ENCODE measurements at regions not wholly inside any gene's neighbourhood (a gene's known extent, or its start where the extent isn't known, plus 50 kb on each side); places are given as distances from the start of the nearest gene placed in this dataset.

DNA sequence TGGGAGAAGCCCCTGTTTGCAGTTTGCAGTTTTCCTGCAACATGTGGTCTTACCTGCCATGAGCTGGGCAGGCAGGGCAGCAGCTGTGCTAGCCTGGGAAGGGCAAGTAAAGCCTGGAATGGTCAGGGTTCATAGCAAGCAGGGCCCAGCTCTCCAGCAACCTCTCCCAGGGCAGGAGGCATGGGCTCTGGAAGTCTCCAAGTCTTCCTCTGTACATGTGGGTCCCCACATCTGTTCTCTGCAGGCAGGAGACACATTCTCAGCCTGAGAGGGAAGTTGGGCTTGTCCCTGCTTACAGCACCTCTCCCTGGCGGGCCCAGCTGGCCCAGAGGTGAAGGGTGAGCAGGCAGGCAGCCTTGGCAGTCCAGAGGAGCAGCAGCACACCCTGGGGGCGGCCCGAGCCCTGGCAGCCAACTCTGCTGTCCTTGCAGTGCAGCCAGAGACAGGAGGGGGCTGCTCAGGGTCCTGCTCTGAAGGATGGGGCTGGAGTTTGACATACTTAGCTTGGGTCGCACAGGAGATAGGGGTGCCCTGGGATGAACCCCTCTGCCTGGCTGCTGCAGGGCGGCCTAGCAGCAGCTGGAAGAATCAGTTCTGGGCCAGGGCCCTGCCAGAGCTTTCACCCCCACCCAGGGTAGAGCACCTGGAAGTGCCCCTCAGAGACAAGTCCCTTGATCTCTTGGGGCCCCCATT, 176.0 kb downstream of the MRPL14 start (continued):
- TF ChIP-seq NFE2 (IDR thresholded peaks at IDR 0.05; ENCODE audit: low read depth) (peak; percentile 38; the same call in 1 of the 2 replicates), YY1 (IDR thresholded peaks at IDR 0.05; ENCODE audit: borderline replicate concordance in 1 of 3, control insufficient read depth in 1 of 3, extremely low read depth in 1 of 3, insufficient read depth in 3 of 3, insufficient read length in 1 of 3, insufficient replicate concordance in 2 of 3, low read depth in 1 of 3, low read length in 2 of 3) (peak in 1 of 3 experiments; percentile 21), RCOR1 (IDR thresholded peaks at IDR 0.05; ENCODE audit: borderline replicate concordance in 1 of 2, low read depth in 2 of 2, low read length in 2 of 2) (peak in 1 of 2 experiments; percentile 56; a peak in 2 of 4 replicates), ZNF239 (CRISPR knock-in tag; IDR thresholded peaks at IDR 0.05) (no peak; the same call in 1 of the 2 replicates), CREM (IDR thresholded peaks at IDR 0.05; ENCODE audit: low read depth) (0 out of 2 replicates have a peak, but pooled peaks have one; percentile 30), ZNF165 (CRISPR knock-in tag; IDR thresholded peaks at IDR 0.05; ENCODE audit: borderline replicate concordance) (no peak), JUND (IDR thresholded peaks at IDR 0.05; ENCODE audit: borderline replicate concordance, low read depth, low read length) (peak; percentile 59; the same call in 1 of the 2 replicates), JUND (tag; IDR thresholded peaks at IDR 0.05; ENCODE audit: borderline replicate concordance, low read depth, low read length) (peak; percentile 46; the same call in 2 of the 3 replicates), ZFPM2 (CRISPR knock-in tag; IDR thresholded peaks at IDR 0.05) (no peak), ILK (tag; IDR thresholded peaks at IDR 0.05; ENCODE audit: borderline replicate concordance, low read depth) (no peak), ZNF830 (CRISPR knock-in tag; IDR thresholded peaks at IDR 0.05) (no peak), RBM17 (IDR thresholded peaks at IDR 0.05; ENCODE audit: borderline replicate concordance, low read depth, low read length) (no peak), EHMT2 (IDR thresholded peaks at IDR 0.05) (no peak), ZNF717 (CRISPR knock-in tag; IDR thresholded peaks at IDR 0.05) (no peak), CCAR2 (IDR thresholded peaks at IDR 0.05; ENCODE audit: low read depth, low read length) (no peak), SIRT6 (IDR thresholded peaks at IDR 0.05; ENCODE audit: low read depth, low read length) (no peak), ETS2 (tag; IDR thresholded peaks at IDR 0.05; ENCODE audit: borderline replicate concordance, poor library complexity, severe bottlenecking) (no peak), FOXK2 (conservative IDR thresholded peaks at IDR 0.05 in 1 of 2, IDR thresholded peaks at IDR 0.05 in 1 of 2; ENCODE audit: low read depth in 2 of 2) (no peak)
- TF ChIP-seq, protein P1, sequence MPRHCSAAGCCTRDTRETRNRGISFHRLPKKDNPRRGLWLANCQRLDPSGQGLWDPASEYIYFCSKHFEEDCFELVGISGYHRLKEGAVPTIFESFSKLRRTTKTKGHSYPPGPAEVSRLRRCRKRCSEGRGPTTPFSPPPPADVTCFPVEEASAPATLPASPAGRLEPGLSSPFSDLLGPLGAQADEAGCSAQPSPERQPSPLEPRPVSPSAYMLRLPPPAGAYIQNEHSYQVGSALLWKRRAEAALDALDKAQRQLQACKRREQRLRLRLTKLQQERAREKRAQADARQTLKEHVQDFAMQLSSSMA (CRISPR knock-in tag; IDR thresholded peaks at IDR 0.05) = no peak
- TF ChIP-seq, protein P2, sequence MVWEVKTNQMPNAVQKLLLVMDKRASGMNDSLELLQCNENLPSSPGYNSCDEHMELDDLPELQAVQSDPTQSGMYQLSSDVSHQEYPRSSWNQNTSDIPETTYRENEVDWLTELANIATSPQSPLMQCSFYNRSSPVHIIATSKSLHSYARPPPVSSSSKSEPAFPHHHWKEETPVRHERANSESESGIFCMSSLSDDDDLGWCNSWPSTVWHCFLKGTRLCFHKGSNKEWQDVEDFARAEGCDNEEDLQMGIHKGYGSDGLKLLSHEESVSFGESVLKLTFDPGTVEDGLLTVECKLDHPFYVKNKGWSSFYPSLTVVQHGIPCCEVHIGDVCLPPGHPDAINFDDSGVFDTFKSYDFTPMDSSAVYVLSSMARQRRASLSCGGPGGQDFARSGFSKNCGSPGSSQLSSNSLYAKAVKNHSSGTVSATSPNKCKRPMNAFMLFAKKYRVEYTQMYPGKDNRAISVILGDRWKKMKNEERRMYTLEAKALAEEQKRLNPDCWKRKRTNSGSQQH (CRISPR knock-in tag; IDR thresholded peaks at IDR 0.05) = no peak
- TF ChIP-seq, protein P3, sequence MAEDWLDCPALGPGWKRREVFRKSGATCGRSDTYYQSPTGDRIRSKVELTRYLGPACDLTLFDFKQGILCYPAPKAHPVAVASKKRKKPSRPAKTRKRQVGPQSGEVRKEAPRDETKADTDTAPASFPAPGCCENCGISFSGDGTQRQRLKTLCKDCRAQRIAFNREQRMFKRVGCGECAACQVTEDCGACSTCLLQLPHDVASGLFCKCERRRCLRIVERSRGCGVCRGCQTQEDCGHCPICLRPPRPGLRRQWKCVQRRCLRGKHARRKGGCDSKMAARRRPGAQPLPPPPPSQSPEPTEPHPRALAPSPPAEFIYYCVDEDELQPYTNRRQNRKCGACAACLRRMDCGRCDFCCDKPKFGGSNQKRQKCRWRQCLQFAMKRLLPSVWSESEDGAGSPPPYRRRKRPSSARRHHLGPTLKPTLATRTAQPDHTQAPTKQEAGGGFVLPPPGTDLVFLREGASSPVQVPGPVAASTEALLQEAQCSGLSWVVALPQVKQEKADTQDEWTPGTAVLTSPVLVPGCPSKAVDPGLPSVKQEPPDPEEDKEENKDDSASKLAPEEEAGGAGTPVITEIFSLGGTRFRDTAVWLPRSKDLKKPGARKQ (CRISPR knock-in tag; IDR thresholded peaks at IDR 0.05) = no peak

All from K562 (cell line).